ENCODE measurements at regions not wholly inside any gene's neighbourhood (a gene's known extent, or its start where the extent isn't known, plus 50 kb on each side); places are given as distances from the start of the nearest gene placed in this dataset.

GRCh38 chr5:96340357-96340756 is 92.7 kb downstream of the PCSK1 start:
- no peak for DNase-seq

GRCh38 chr5:96339862-96340261 is 93.2 kb downstream of the PCSK1 start:
- DNase-seq: no peak

GRCh38 chr5:96338624-96339415 is 94.2 kb downstream of the PCSK1 start:
- no peak for DNase-seq

- no peak for DNase-seq
Observed at GRCh38 chr5:96338091-96338490, 95.0 kb downstream of the PCSK1 start.

GRCh38 chr5:96337048-96337781 is 95.8 kb downstream of the PCSK1 start:
- DNase-seq: no peak

- DNase-seq: peak; percentile 64 to 75
Observed at GRCh38 chr5:96336351-96336985, 96.6 kb downstream of the PCSK1 start.

- no peak for DNase-seq
Observed at GRCh38 chr5:96335873-96336272, 97.2 kb downstream of the PCSK1 start.

- no peak for DNase-seq
Observed at GRCh38 chr5:96333391-96333790, 99.7 kb downstream of the PCSK1 start.

- no peak for DNase-seq
Observed at GRCh38 chr5:96332535-96333366, 100.3 kb downstream of the PCSK1 start.

- no peak for DNase-seq
Observed at GRCh38 chr5:96331681-96332361, 101.2 kb downstream of the PCSK1 start.

- DNase-seq: no peak
Observed at GRCh38 chr5:96331210-96331609, 101.8 kb downstream of the PCSK1 start.

GRCh38 chr5:96330530-96331140 is 102.4 kb downstream of the PCSK1 start:
- no peak for DNase-seq

- no peak for DNase-seq
Observed at GRCh38 chr5:96329886-96330529, 103.0 kb downstream of the PCSK1 start.

- DNase-seq: no peak
Observed at GRCh38 chr5:96329289-96329688, 103.8 kb downstream of the PCSK1 start.

GRCh38 chr5:96327722-96328121 is 105.3 kb downstream of the PCSK1 start:
- no peak for DNase-seq

GRCh38 chr5:96326902-96327301 is 106.1 kb downstream of the PCSK1 start:
- DNase-seq: no peak

GRCh38 chr5:96324708-96325107 is 108.3 kb downstream of the PCSK1 start:
- DNase-seq: no peak

GRCh38 chr5:96322865-96323264 is 110.2 kb downstream of the PCSK1 start:
- DNase-seq: no peak

- no peak for DNase-seq
Observed at GRCh38 chr5:96322217-96322616, 110.8 kb downstream of the PCSK1 start.

GRCh38 chr5:96321345-96321744 is 111.7 kb downstream of the PCSK1 start:
- DNase-seq: no peak

- no peak for DNase-seq
Observed at GRCh38 chr5:96320797-96321196, 112.3 kb downstream of the PCSK1 start.

Measured in CD4-positive, alpha-beta T cell treated with Interleukin-4 for 1 hour (primary cell).